ENCODE measurements at regions not wholly inside any gene's neighbourhood (a gene's known extent, or its start where the extent isn't known, plus 50 kb on each side); places are given as distances from the start of the nearest gene placed in this dataset.

DNA sequence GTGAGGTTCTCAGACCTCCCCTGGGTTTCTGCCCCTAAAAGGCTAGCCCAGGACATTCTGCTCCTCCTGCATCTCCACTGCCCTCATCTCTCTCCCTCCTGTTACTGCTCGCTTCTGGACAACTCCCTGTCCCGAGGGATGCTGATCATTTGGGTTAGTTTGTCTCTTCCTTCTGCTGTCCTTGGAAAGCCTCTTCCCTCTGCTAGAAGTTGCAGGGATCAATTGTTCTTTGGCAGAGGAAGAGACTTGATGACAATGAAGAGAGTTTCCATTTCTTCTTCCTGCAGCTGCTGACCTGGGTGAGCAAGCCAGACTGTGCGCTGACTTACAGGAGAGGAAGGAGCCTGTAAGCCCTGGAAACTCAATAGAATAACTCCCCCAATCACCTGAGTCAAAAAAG, 68.9 kb downstream of the RDH14 start:
- Histone ChIP-seq H3K18ac (ENCODE audit: extremely low read depth, low read length) (no peak overlapping the region), H3K23me2 (ENCODE audit: low read depth, low read length) (no peaks in the 10 kb centered on the region), H3K23ac (ENCODE audit: insufficient read length) (no peak overlapping the region), H2BK15ac (ENCODE audit: low read length) (no peak overlapping the region), H2AK5ac (ENCODE audit: low read depth, low read length) (no peak overlapping the region), H2BK12ac (ENCODE audit: low read depth, low read length) (no peak overlapping the region), H3K79me2 (ENCODE audit: control insufficient read depth in 1 of 2, insufficient read depth in 2 of 2, low read length in 2 of 2) (no peaks in the 10 kb centered on the region), H3K4me3 (ENCODE audit: extremely low read depth in 1 of 4, insufficient read depth in 2 of 4, low read depth in 3 of 4, low read length in 4 of 4) (no peak overlapping the region), H3K9ac (replicated peaks in 1 of 4; ENCODE audit: extremely low read depth in 1 of 4, low read depth in 3 of 4, low read length in 3 of 4) (no peak overlapping the region), H2AFZ (ENCODE audit: low read length) (no peak overlapping the region), H3K4ac (replicated peaks; ENCODE audit: insufficient read length, low read depth, low read length) (no peak overlapping the region), H2BK20ac (ENCODE audit: low read length) (no peak overlapping the region), H3K14ac (ENCODE audit: insufficient read length) (no peak overlapping the region), H3K27me3 (replicated peaks in 1 of 4; ENCODE audit: control insufficient read depth in 3 of 4, extremely low read depth in 1 of 4, insufficient read depth in 3 of 4, low read length in 3 of 4) (no peaks in the 10 kb centered on the region), H3K9me3 (ENCODE audit: insufficient read depth in 2 of 2, low read depth in 1 of 2, low read length in 1 of 2) (no peaks in the 10 kb centered on the region), H3K27ac (ENCODE audit: low read depth, low read length) (no peak overlapping the region), H4K20me1 (replicated peaks in 1 of 2; ENCODE audit: control insufficient read depth in 1 of 2, insufficient read depth in 2 of 2, low read length in 2 of 2) (no peaks in the 10 kb centered on the region), H3K4me1 (replicated peaks in 1 of 4; ENCODE audit: control insufficient read depth in 3 of 4, insufficient read depth in 4 of 4, low read length in 3 of 4) (no peaks in the 10 kb centered on the region), H2BK120ac (replicated peaks; ENCODE audit: low read depth, low read length) (no peak overlapping the region), H4K91ac (replicated peaks; ENCODE audit: insufficient read length, low read length) (no peak overlapping the region), H3K79me1 (ENCODE audit: low read depth, low read length) (no peaks in the 10 kb centered on the region), H4K8ac (ENCODE audit: extremely low read depth, insufficient read depth, low read length) (no peak overlapping the region), H2BK5ac (ENCODE audit: low read depth, low read length) (no peak overlapping the region), H3K4me2 (ENCODE audit: insufficient read depth in 1 of 2, low read depth in 2 of 2, low read length in 2 of 2) (no peak overlapping the region), H4K5ac (ENCODE audit: insufficient read length, low read depth, low read length) (no peak overlapping the region), H3K56ac (replicated peaks; ENCODE audit: insufficient read length, low read depth, low read length) (no peak overlapping the region), H3K36me3 (ENCODE audit: control insufficient read depth in 2 of 4, insufficient read depth in 4 of 4, low read length in 3 of 4) (no peaks in the 10 kb centered on the region)
- DNase-seq (ENCODE audit: low read depth in 1 of 2, low spot score in 2 of 2) (no peak), FAIRE-seq (no peak)
- ChIA-PET CTCF (ENCODE audit: partially characterized antibody) (no interaction called here), POLR2A (ENCODE audit: partially characterized antibody) (no interaction called here)
- TF ChIP-seq BRCA1 (IDR thresholded peaks at IDR 0.05; ENCODE audit: low read depth, low read length) (no peak), SP1 (IDR thresholded peaks at IDR 0.05; ENCODE audit: low read depth, low read length) (no peak), SUZ12 (IDR thresholded peaks at IDR 0.05; ENCODE audit: low read length) (no peak), KDM5A (IDR thresholded peaks at IDR 0.05; ENCODE audit: low read length) (no peak), RNF2 (IDR thresholded peaks at IDR 0.05; ENCODE audit: borderline replicate concordance, low read depth, low read length, missing control alignments, poor library complexity, severe bottlenecking) (no peak), TAF7 (optimal IDR thresholded peaks at IDR 0.05; ENCODE audit: borderline replicate concordance, low read depth, low read length) (no peak), ATF3 (IDR thresholded peaks at IDR 0.05; ENCODE audit: insufficient read depth, low read depth, low read length) (no peak), SIN3A (conservative IDR thresholded peaks at IDR 0.05 in 1 of 2, IDR thresholded peaks at IDR 0.05 in 1 of 2; ENCODE audit: low read depth in 1 of 2, low read length in 2 of 2) (no peak), CHD2 (IDR thresholded peaks at IDR 0.05; ENCODE audit: low read length) (no peak), NRF1 (IDR thresholded peaks at IDR 0.05; ENCODE audit: low read depth, low read length) (no peak)
- TF ChIP-seq, protein P1, sequence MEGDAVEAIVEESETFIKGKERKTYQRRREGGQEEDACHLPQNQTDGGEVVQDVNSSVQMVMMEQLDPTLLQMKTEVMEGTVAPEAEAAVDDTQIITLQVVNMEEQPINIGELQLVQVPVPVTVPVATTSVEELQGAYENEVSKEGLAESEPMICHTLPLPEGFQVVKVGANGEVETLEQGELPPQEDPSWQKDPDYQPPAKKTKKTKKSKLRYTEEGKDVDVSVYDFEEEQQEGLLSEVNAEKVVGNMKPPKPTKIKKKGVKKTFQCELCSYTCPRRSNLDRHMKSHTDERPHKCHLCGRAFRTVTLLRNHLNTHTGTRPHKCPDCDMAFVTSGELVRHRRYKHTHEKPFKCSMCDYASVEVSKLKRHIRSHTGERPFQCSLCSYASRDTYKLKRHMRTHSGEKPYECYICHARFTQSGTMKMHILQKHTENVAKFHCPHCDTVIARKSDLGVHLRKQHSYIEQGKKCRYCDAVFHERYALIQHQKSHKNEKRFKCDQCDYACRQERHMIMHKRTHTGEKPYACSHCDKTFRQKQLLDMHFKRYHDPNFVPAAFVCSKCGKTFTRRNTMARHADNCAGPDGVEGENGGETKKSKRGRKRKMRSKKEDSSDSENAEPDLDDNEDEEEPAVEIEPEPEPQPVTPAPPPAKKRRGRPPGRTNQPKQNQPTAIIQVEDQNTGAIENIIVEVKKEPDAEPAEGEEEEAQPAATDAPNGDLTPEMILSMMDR (IDR thresholded peaks at IDR 0.05; ENCODE audit: control extremely low read depth in 1 of 3, insufficient read depth in 1 of 3, low read depth in 1 of 3, low read length in 3 of 3), result no peak
- WGBS, 2 experiments (ENCODE audit: extremely low coverage in 1 of 2, insufficient coverage in 1 of 2, insufficient read length in 1 of 2, insufficient replicate concordance in 2 of 2, low coverage in 1 of 2, low lambda C conversion rate in 2 of 2, missing lambda C conversion rate in 1 of 2), result 92% methylated on average over 3 of the region's 3 CpGs; no CpG with 5 or more reads in 1 of the 2 experiments
